Fibroblast of the aortic adventitia (primary cell): ENCODE measurements at regions not wholly inside any gene's neighbourhood (a gene's known extent, or its start where the extent isn't known, plus 50 kb on each side); places are given as distances from the start of the nearest gene placed in this dataset.

ENCODE experiments used
- DNase-seq: peaks from one replicate; pipeline ENCODE4 v3.0.0-alpha.2; 2010; ENCODE audit warnings: low read depth
- H3K4me3 ChIP-seq: 2 replicates; pipeline ENCODE4 v1.5.1; 2011; ENCODE audit warnings: low read depth, mild to moderate bottlenecking, control low read depth, low read length, moderate library complexity
- CTCF ChIP-seq: IDR thresholded peaks from 2 replicates; pipeline ENCODE4 v1.5.1; 2011; ENCODE audit warnings: mild to moderate bottlenecking, low read length, control low read depth, inconsistent platforms; ENCODE audit not compliant: insufficient read depth

DNA sequence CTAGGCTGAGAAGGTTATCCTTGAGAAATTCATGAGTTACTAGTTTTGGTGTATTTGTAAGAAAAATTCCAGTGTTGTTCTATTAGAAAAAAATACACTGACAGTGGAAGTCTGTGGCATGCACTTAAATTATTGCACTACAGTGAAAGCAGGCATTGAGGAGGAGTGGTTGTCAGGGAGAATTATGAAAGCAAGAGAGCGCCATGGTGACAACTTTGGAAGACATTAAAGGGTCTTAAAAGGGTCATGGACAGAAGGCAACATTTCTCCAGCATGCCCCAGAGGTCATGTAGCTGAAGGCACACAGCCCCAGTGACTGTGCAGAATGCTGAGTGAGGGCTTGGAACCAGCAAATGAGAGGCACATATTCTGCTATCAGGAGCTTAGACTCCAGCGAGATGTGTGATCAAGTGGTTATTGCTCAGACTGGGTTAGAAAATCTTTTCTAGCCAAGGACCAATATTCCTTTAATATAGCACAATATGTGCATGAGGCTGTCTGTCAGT, 292.7 kb downstream of the OLFM4 start:
- H3K4me3 ChIP-seq = no peak overlapping the region
- TF ChIP-seq CTCF = no peak
- no peak for DNase-seq

- DNase-seq = no peak
- no peak for TF ChIP-seq CTCF
- H3K4me3 ChIP-seq = no peak overlapping the region
These were observed 296.0 kb downstream of the OLFM4 start for GRCh38 chr13:53324656-53325055.

DNA sequence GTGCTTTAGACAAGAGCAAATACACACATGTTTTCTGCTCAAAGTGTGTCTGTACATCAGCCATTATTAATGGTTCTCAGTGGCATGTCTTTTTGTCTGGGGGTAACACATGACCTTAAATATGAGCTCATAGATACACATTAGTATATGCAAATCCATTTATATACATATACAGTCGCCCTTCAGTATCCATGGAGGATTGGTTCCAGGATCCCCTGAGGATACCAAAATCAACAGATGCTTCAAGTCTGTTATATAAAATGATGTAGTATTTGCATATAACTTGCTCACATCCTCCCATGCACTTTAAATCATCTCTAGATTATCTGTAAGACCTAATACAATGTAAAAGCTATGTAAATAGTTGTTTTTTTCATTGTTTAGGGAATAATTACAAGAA, 298.1 kb downstream of the OLFM4 start:
- no peak overlapping the region for H3K4me3 ChIP-seq
- TF ChIP-seq CTCF = no peak
- DNase-seq = no peak

DNA sequence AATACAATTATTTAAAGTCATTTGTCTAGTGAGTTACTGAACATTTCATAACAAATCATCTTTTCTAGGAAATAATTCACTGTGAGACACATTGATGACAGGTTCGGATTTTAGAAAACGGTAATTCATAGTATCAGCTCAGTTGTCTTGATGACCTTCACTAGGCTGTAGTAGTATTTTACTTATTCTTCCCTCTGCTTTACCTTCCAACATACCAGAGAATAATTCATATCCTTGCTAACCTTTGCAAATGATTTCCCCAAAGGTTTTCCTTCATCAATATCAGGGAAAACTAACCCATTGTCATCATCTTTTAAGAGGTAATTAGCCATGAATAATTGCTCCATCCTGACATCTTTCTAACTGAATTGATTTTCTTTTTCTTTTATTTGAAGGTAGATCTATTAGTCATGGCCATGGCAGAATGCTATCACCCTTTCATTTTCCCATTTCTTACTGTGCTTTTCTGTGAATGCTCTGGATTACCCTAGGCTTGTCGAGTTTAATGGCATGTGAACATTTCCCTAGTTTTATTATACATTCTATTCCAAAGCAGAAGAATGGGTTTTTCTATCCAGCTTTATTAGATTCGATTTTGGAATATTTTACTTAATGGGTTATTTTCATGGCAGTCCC, 299.2 kb downstream of the OLFM4 start:
- no peak overlapping the region for H3K4me3 ChIP-seq
- no peak for DNase-seq
- TF ChIP-seq CTCF = no peak

- no peak for TF ChIP-seq CTCF
- no peak for DNase-seq
- no peak overlapping the region for H3K4me3 ChIP-seq
These were observed 308.0 kb downstream of the OLFM4 start for GRCh38 chr13:53336441-53337160.

DNA sequence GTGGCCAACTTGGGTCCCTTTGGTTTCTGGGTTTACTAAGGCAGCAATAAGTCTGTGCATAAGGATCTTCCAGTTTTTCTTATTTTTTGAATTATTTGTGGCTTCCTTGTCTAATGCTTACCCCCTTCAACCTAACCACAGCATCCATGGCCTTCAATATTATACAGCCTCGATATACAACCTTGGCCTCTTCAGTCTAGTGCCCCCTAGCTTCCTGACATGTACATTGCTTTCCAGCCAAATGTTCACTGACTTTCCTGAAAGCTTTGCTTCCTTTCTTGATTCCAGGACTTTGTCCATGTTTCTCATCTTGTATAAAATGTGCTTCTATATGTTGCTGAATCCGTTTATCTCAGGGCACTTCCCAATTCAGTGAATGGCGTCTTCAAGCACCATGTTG, 310.1 kb downstream of the OLFM4 start:
- DNase-seq = no peak
- TF ChIP-seq CTCF = no peak
- H3K4me3 ChIP-seq = no peak overlapping the region
